RPMI8226 (cell line): ENCODE measurements at regions not wholly inside any gene's neighbourhood (a gene's known extent, or its start where the extent isn't known, plus 50 kb on each side); places are given as distances from the start of the nearest gene placed in this dataset.

Experiments
- DNase-seq: peaks from one replicate; pipeline ENCODE4 v3.0.0-alpha.2; 2015

- no peak for DNase-seq
These were observed 245.5 kb upstream of the CHST9 start for GRCh38 chr18:27430595-27430994.

GRCh38 chr18:27428716-27429475 lies 243.8 kb upstream of the CHST9 start:
- DNase-seq: no peak

- DNase-seq: no peak
These were observed 243.0 kb upstream of the CHST9 start for GRCh38 chr18:27428120-27428519.

GRCh38 chr18:27423581-27423980 lies 238.5 kb upstream of the CHST9 start:
- no peak for DNase-seq

- DNase-seq: no peak
These were observed 234.5 kb upstream of the CHST9 start for GRCh38 chr18:27419646-27420045.

GRCh38 chr18:27415495-27415894 lies 230.4 kb upstream of the CHST9 start:
- no peak for DNase-seq

- DNase-seq: no peak
These were observed 229.6 kb upstream of the CHST9 start for GRCh38 chr18:27414682-27415081.

- DNase-seq: no peak
These were observed 228.6 kb upstream of the CHST9 start for GRCh38 chr18:27413495-27414401.

GRCh38 chr18:27412556-27412955 lies 227.4 kb upstream of the CHST9 start:
- no peak for DNase-seq

GRCh38 chr18:27411911-27412310 lies 226.8 kb upstream of the CHST9 start:
- DNase-seq: no peak

GRCh38 chr18:27411013-27411412 lies 225.9 kb upstream of the CHST9 start:
- DNase-seq: no peak

- DNase-seq: no peak
These were observed 219.7 kb upstream of the CHST9 start for GRCh38 chr18:27404855-27405254.

- DNase-seq: no peak
These were observed 214.9 kb upstream of the CHST9 start for GRCh38 chr18:27400001-27400400.

GRCh38 chr18:27395752-27396151 lies 210.6 kb upstream of the CHST9 start:
- no peak for DNase-seq

- DNase-seq: no peak
These were observed 209.6 kb upstream of the CHST9 start for GRCh38 chr18:27394687-27395086.

- no peak for DNase-seq
These were observed 197.6 kb upstream of the CHST9 start for GRCh38 chr18:27382567-27383216.

GRCh38 chr18:27378431-27379095 lies 193.5 kb upstream of the CHST9 start:
- DNase-seq: no peak

GRCh38 chr18:27377251-27377650 lies 192.1 kb upstream of the CHST9 start:
- DNase-seq: no peak

GRCh38 chr18:27372386-27372785 lies 187.3 kb upstream of the CHST9 start:
- no peak for DNase-seq

GRCh38 chr18:27366665-27367064 lies 181.6 kb upstream of the CHST9 start:
- DNase-seq: no peak

- DNase-seq: no peak
These were observed 181.0 kb upstream of the CHST9 start for GRCh38 chr18:27366151-27366550.

GRCh38 chr18:27363872-27364271 lies 178.8 kb upstream of the CHST9 start:
- DNase-seq: no peak

- DNase-seq: no peak
These were observed 176.4 kb upstream of the CHST9 start for GRCh38 chr18:27361477-27361876.
